ENCODE measurements at regions not wholly inside any gene's neighbourhood (a gene's known extent, or its start where the extent isn't known, plus 50 kb on each side); places are given as distances from the start of the nearest gene placed in this dataset.

GRCh38 chr20:17860301-17861197 lies 108.0 kb downstream of the SNX5 start:
- no peak for DNase-seq
- intact Hi-C loops (cut with micrococcal nuclease): no loop called here
- Mint-ChIP-seq H3K4me3 (no peak overlapping the region), H3K27ac (no peak overlapping the region), H3K36me3 (no peaks in the 10 kb centered on the region), H3K4me1 (ENCODE audit: low read depth) (peaks cover 12% of the 10 kb centered on the region), H3K27me3 (peaks cover 9% of the 10 kb centered on the region), H3K9me3 (no peaks in the 10 kb centered on the region)
- POLR2A ChIA-PET: no interaction called here
- CTCF ChIA-PET: no interaction called here

- DNase-seq: peak; percentile 54
- H3K36me3 Mint-ChIP-seq: no peaks in the 10 kb centered on the region
- no peak overlapping the region for H3K4me3 Mint-ChIP-seq
- H3K27me3 Mint-ChIP-seq: peaks cover 9% of the 10 kb centered on the region
- H3K4me1 Mint-ChIP-seq (ENCODE audit: low read depth): peaks cover 12% of the 10 kb centered on the region
- ChIA-PET CTCF (no interaction called here), POLR2A (no interaction called here)
- H3K9me3 Mint-ChIP-seq: no peaks in the 10 kb centered on the region
- intact Hi-C loops (cut with micrococcal nuclease): no loop called here
- H3K27ac Mint-ChIP-seq: no peak overlapping the region
These were observed 108.9 kb downstream of the SNX5 start for GRCh38 chr20:17859616-17860232.

- H3K9me3 Mint-ChIP-seq: no peaks in the 10 kb centered on the region
- peaks cover 12% of the 10 kb centered on the region for H3K4me1 Mint-ChIP-seq (ENCODE audit: low read depth)
These were observed 109.5 kb downstream of the SNX5 start for GRCh38 chr20:17859002-17859615.

GRCh38 chr20:17858450-17859001 lies 110.1 kb downstream of the SNX5 start:
- DNase-seq: no peak
- POLR2A ChIA-PET: no interaction called here
- H3K9me3 Mint-ChIP-seq: no peaks in the 10 kb centered on the region
- no peak overlapping the region for H3K27ac Mint-ChIP-seq
- no peak overlapping the region for H3K4me3 Mint-ChIP-seq
- H3K36me3 Mint-ChIP-seq: no peaks in the 10 kb centered on the region
- CTCF ChIA-PET: interaction anchor here (0.9 kb wide), 1 partner anchor 176 kb away, joined by 7 read pairs; the partner anchor contains the start of gene RRBP1
- peaks cover 9% of the 10 kb centered on the region for H3K27me3 Mint-ChIP-seq
- intact Hi-C loops (cut with micrococcal nuclease): no loop called here
- H3K4me1 Mint-ChIP-seq (ENCODE audit: low read depth): peaks cover 12% of the 10 kb centered on the region

More at GRCh38 chr20:17859002-17859615, 109.5 kb downstream of the SNX5 start:
- intact Hi-C loops (cut with micrococcal nuclease): no loop called here
- Mint-ChIP-seq H3K27ac (no peak overlapping the region), H3K27me3 (peaks cover 9% of the 10 kb centered on the region), H3K36me3 (no peaks in the 10 kb centered on the region), H3K4me3 (no peak overlapping the region)
- DNase-seq: peak; percentile 16
- POLR2A ChIA-PET: no interaction called here
- CTCF ChIA-PET: no interaction called here

GRCh38 chr20:17857639-17858449 lies 110.8 kb downstream of the SNX5 start:
- no peak overlapping the region for H3K4me3 Mint-ChIP-seq
- intact Hi-C loops (cut with micrococcal nuclease): no loop called here
- ChIA-PET POLR2A (interaction anchor here (1.0 kb wide), 1 partner anchor 18 kb away, joined by 3 read pairs; no protein-coding TSS in a partner anchor), CTCF (interaction anchor here (0.6 to 1.5 kb wide), 3 partner anchors 15 to 175 kb away, joined by 3 to 7 read pairs (median 4); partner anchors contain the start of gene RRBP1)
- H3K27me3 Mint-ChIP-seq: peaks cover 9% of the 10 kb centered on the region
- peaks cover 12% of the 10 kb centered on the region for H3K4me1 Mint-ChIP-seq (ENCODE audit: low read depth)
- H3K27ac Mint-ChIP-seq: no peak overlapping the region
- no peaks in the 10 kb centered on the region for H3K9me3 Mint-ChIP-seq
- no peaks in the 10 kb centered on the region for H3K36me3 Mint-ChIP-seq
- no peak for DNase-seq

GRCh38 chr20:17856837-17857605 lies 111.6 kb downstream of the SNX5 start:
- Mint-ChIP-seq H3K36me3 (no peaks in the 10 kb centered on the region), H3K9me3 (no peaks in the 10 kb centered on the region), H3K27me3 (peaks cover 6% of the 10 kb centered on the region), H3K4me1 (ENCODE audit: low read depth) (peaks cover 12% of the 10 kb centered on the region), H3K4me3 (no peak overlapping the region), H3K27ac (no peak overlapping the region)
- no peak for DNase-seq
- intact Hi-C loops (cut with micrococcal nuclease): no loop called here
- POLR2A ChIA-PET: interaction anchor here (0.8 to 1.0 kb wide), 2 partner anchors 18 to 324 kb away, joined by 3 read pairs; no protein-coding TSS in a partner anchor
- CTCF ChIA-PET: interaction anchor here (0.6 to 1.5 kb wide), 3 partner anchors 16 to 176 kb away, joined by 3 to 4 read pairs (median 3); no protein-coding TSS in a partner anchor

- H3K4me1 Mint-ChIP-seq (ENCODE audit: low read depth): peaks cover 12% of the 10 kb centered on the region
- intact Hi-C loops (cut with micrococcal nuclease): no loop called here
- POLR2A ChIA-PET: interaction anchor here (0.6 kb wide), 1 partner anchor 286 kb away, joined by 3 read pairs; the partner anchor contains the start of gene DSTN
- peak; percentile 20 for DNase-seq
- H3K27me3 Mint-ChIP-seq: peaks cover 2% of the 10 kb centered on the region
- no peaks in the 10 kb centered on the region for H3K9me3 Mint-ChIP-seq
- no peak overlapping the region for H3K27ac Mint-ChIP-seq
- H3K4me3 Mint-ChIP-seq: no peak overlapping the region
- H3K36me3 Mint-ChIP-seq: no peaks in the 10 kb centered on the region
- CTCF ChIA-PET: no interaction called here
These were observed 112.5 kb downstream of the SNX5 start for GRCh38 chr20:17856024-17856564.

GRCh38 chr20:17854307-17854903 lies 114.2 kb downstream of the SNX5 start:
- Mint-ChIP-seq H3K4me3 (no peak overlapping the region), H3K4me1 (ENCODE audit: low read depth) (peaks cover 6% of the 10 kb centered on the region), H3K27me3 (peaks cover 2% of the 10 kb centered on the region), H3K9me3 (no peaks in the 10 kb centered on the region), H3K36me3 (no peaks in the 10 kb centered on the region), H3K27ac (no peak overlapping the region)
- DNase-seq: no peak
- CTCF ChIA-PET: interaction anchor here (1.4 kb wide), 1 partner anchor 45 kb away, joined by 3 read pairs; no protein-coding TSS in a partner anchor
- POLR2A ChIA-PET: no interaction called here
- intact Hi-C loops (cut with micrococcal nuclease): no loop called here

- no peaks in the 10 kb centered on the region for H3K36me3 Mint-ChIP-seq
- H3K27me3 Mint-ChIP-seq: peaks cover 2% of the 10 kb centered on the region
- no peaks in the 10 kb centered on the region for H3K9me3 Mint-ChIP-seq
- ChIA-PET CTCF (interaction anchor here (1.3 kb wide), 1 partner anchor 170 kb away, joined by 6 read pairs; the partner anchor contains the start of gene RRBP1), POLR2A (no interaction called here)
- intact Hi-C loops (cut with micrococcal nuclease): no loop called here
- H3K4me1 Mint-ChIP-seq (ENCODE audit: low read depth): peaks cover 9% of the 10 kb centered on the region
- H3K4me3 Mint-ChIP-seq: no peak overlapping the region
- no peak overlapping the region for H3K27ac Mint-ChIP-seq
- no peak for DNase-seq
These were observed 116.3 kb downstream of the SNX5 start for GRCh38 chr20:17852323-17852722.

GRCh38 chr20:17850684-17851026 lies 117.9 kb downstream of the SNX5 start:
- H3K4me1 Mint-ChIP-seq (ENCODE audit: low read depth): peaks cover 13% of the 10 kb centered on the region
- H3K27ac Mint-ChIP-seq: no peak overlapping the region
- H3K36me3 Mint-ChIP-seq: no peaks in the 10 kb centered on the region
- CTCF ChIA-PET: interaction anchor here (0.5 kb wide), 1 partner anchor 44 kb away, joined by 3 read pairs; no protein-coding TSS in a partner anchor
- intact Hi-C loops (cut with micrococcal nuclease): no loop called here
- DNase-seq: no peak
- H3K27me3 Mint-ChIP-seq: no peaks in the 10 kb centered on the region
- H3K4me3 Mint-ChIP-seq: no peak overlapping the region
- POLR2A ChIA-PET: no interaction called here
- no peaks in the 10 kb centered on the region for H3K9me3 Mint-ChIP-seq

All from activated CD4-positive, alpha-beta memory T cell treated with anti-CD3 and anti-CD28 coated beads for 36 hours (primary cell).